Fibroblast of lung (primary cell): ENCODE measurements at regions not wholly inside any gene's neighbourhood (a gene's known extent, or its start where the extent isn't known, plus 50 kb on each side); places are given as distances from the start of the nearest gene placed in this dataset.

Experiments used
- DNase-seq, 2 donors: peaks; one replicate each; pipeline versions ENCODE4 v3.0.0 to v3.0.0-alpha.2; 2010; ENCODE audit warnings: low read depth in 2 of 2
- H2AFZ ChIP-seq: 2 replicates; pipeline ENCODE4 v1.5.1; 2012; ENCODE audit warnings: low read length, control low read depth, inconsistent platforms
- H3K27ac ChIP-seq: 2 replicates; pipeline ENCODE4 v1.5.1; 2011; ENCODE audit warnings: low read length, control low read depth; ENCODE audit not compliant: insufficient read depth
- H3K27me3 ChIP-seq: 2 replicates; pipeline ENCODE4 v1.5.1; 2011; ENCODE audit warnings: mild to moderate bottlenecking, low read length; ENCODE audit not compliant: control insufficient read depth, insufficient read depth
- H3K36me3 ChIP-seq: 2 replicates; pipeline ENCODE4 v1.5.1; 2011; ENCODE audit warnings: low read length; ENCODE audit not compliant: control insufficient read depth, insufficient read depth
- H3K4me1 ChIP-seq: 2 replicates; pipeline ENCODE4 v1.5.1; 2011; ENCODE audit warnings: low read length; ENCODE audit not compliant: control insufficient read depth, insufficient read depth; ENCODE audit errors: extremely low read depth
- H3K4me2 ChIP-seq: 2 replicates; pipeline ENCODE4 v1.5.1; 2011; ENCODE audit warnings: low read length, control low read depth; ENCODE audit not compliant: insufficient read depth; ENCODE audit errors: extremely low read depth
- H3K4me3 ChIP-seq, 4 experiments: fragments of 200-600 bp in 1 of 4; sonication (generic) in 1 of 4; replicated peaks in 1 of 4; 2 replicates each; pipeline ENCODE4 v1.5.1; 2011 to 2016; ENCODE audit warnings: low read length in 4 of 4, low read depth in 3 of 4, mild to moderate bottlenecking in 3 of 4, control low read depth in 2 of 4, inconsistent platforms in 1 of 4, mixed read lengths in 1 of 4; ENCODE audit not compliant: insufficient read depth in 1 of 4; ENCODE audit errors: control extremely low read depth in 1 of 4
- H3K79me2 ChIP-seq: 2 replicates; pipeline ENCODE4 v1.5.1; 2012; ENCODE audit warnings: mild to moderate bottlenecking, low read length, inconsistent platforms; ENCODE audit not compliant: control insufficient read depth, insufficient read depth
- H3K9ac ChIP-seq: 2 replicates; pipeline ENCODE4 v1.5.1; 2011; ENCODE audit warnings: mild to moderate bottlenecking, low read length, control low read depth; ENCODE audit not compliant: insufficient read depth
- H3K9me3 ChIP-seq: 2 replicates; pipeline ENCODE4 v1.5.1; 2012; ENCODE audit warnings: low read depth, low read length; ENCODE audit not compliant: control insufficient read depth, insufficient read depth
- H4K20me1 ChIP-seq: 2 replicates; pipeline ENCODE4 v1.5.1; 2011; ENCODE audit warnings: low read length; ENCODE audit not compliant: control insufficient read depth, insufficient read depth; ENCODE audit errors: extremely low read depth
- EZH2 ChIP-seq: IDR thresholded peaks from 2 replicates; pipeline ENCODE4 v1.5.1; 2012; ENCODE audit warnings: low read length, control low read depth, mild to moderate bottlenecking; ENCODE audit errors: missing control alignments
- TF ChIP-seq, protein P1 (sequence below), 2 donors: IDR thresholded peaks in 1 of 2; conservative IDR thresholded peaks in 1 of 2; 1 replicate in 1 of 2; 2 replicates in 1 of 2; pipeline ENCODE4 v1.5.1; 2011 to 2012; ENCODE audit warnings: low read length in 2 of 2, control low read depth in 1 of 2, inconsistent platforms in 1 of 2, low read depth in 1 of 2, mild to moderate bottlenecking in 1 of 2

DNA sequence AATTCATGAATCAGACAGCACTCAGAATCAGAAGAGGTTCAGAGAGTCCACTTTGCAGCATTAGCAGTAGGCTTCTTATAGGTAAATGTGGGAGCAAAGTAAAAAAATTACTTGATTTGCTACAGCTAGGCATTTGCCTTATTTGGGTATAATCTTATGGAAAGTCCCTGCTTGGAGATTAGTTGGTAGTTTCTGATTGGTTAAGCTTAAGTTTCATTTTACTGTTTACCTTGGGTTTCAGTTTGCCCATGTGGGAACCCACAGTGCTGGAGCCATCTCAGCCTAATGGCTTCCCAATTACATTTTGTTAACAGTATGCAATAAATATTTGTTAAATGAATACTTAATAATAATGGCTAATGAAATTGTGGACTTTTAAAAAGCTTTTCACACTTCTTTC, 311.0 kb upstream of the FLRT2 start:
- Histone ChIP-seq H3K4me2 (no peak overlapping the region), H3K27me3 (no peaks in the 10 kb centered on the region), H3K36me3 (no peaks in the 10 kb centered on the region), H3K4me1 (no peaks in the 10 kb centered on the region), H2AFZ (no peak overlapping the region), H3K27ac (no peak overlapping the region), H4K20me1 (no peaks in the 10 kb centered on the region), H3K9me3 (no peaks in the 10 kb centered on the region), H3K9ac (no peak overlapping the region), H3K4me3 (no peak overlapping the region), H3K79me2 (no peaks in the 10 kb centered on the region)
- DNase-seq = no peak
- TF ChIP-seq EZH2 = no peak
- TF ChIP-seq, protein P1, sequence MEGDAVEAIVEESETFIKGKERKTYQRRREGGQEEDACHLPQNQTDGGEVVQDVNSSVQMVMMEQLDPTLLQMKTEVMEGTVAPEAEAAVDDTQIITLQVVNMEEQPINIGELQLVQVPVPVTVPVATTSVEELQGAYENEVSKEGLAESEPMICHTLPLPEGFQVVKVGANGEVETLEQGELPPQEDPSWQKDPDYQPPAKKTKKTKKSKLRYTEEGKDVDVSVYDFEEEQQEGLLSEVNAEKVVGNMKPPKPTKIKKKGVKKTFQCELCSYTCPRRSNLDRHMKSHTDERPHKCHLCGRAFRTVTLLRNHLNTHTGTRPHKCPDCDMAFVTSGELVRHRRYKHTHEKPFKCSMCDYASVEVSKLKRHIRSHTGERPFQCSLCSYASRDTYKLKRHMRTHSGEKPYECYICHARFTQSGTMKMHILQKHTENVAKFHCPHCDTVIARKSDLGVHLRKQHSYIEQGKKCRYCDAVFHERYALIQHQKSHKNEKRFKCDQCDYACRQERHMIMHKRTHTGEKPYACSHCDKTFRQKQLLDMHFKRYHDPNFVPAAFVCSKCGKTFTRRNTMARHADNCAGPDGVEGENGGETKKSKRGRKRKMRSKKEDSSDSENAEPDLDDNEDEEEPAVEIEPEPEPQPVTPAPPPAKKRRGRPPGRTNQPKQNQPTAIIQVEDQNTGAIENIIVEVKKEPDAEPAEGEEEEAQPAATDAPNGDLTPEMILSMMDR (conservative IDR thresholded peaks at IDR 0.05 in 1 of 2, IDR thresholded peaks at IDR 0.05 in 1 of 2; ENCODE audit: low read depth in 1 of 2, low read length in 2 of 2) = no peak

GRCh38 chr14:85221832-85222231, 308.1 kb upstream of the FLRT2 start:
- H3K9ac ChIP-seq = no peak overlapping the region
- H3K4me3 ChIP-seq = no peak overlapping the region
- H3K79me2 ChIP-seq = no peaks in the 10 kb centered on the region
- no peak overlapping the region for H3K27ac ChIP-seq
- no peak overlapping the region for H3K4me2 ChIP-seq
- H4K20me1 ChIP-seq = no peaks in the 10 kb centered on the region
- no peak for DNase-seq
- no peak overlapping the region for H2AFZ ChIP-seq
- no peaks in the 10 kb centered on the region for H3K27me3 ChIP-seq
- no peaks in the 10 kb centered on the region for H3K4me1 ChIP-seq
- H3K9me3 ChIP-seq = no peaks in the 10 kb centered on the region
- no peaks in the 10 kb centered on the region for H3K36me3 ChIP-seq
- TF ChIP-seq, protein P1 (conservative IDR thresholded peaks at IDR 0.05 in 1 of 2, IDR thresholded peaks at IDR 0.05 in 1 of 2; ENCODE audit: low read depth in 1 of 2, low read length in 2 of 2) = no peak
- no peak for TF ChIP-seq EZH2

- H2AFZ ChIP-seq = no peak overlapping the region
- no peak for TF ChIP-seq EZH2
- TF ChIP-seq, protein P1 (conservative IDR thresholded peaks at IDR 0.05 in 1 of 2, IDR thresholded peaks at IDR 0.05 in 1 of 2; ENCODE audit: low read depth in 1 of 2, low read length in 2 of 2) = no peak
- DNase-seq = no peak
Measured at GRCh38 chr14:85222341-85222740, 307.6 kb upstream of the FLRT2 start.

More at GRCh38 chr14:85222341-85222740, 307.6 kb upstream of the FLRT2 start:
- H3K4me2 ChIP-seq = no peak overlapping the region
- no peak overlapping the region for H3K27ac ChIP-seq
- H3K36me3 ChIP-seq = no peaks in the 10 kb centered on the region
- no peaks in the 10 kb centered on the region for H3K9me3 ChIP-seq
- no peaks in the 10 kb centered on the region for H3K4me1 ChIP-seq
- H3K4me3 ChIP-seq = no peak overlapping the region
- H4K20me1 ChIP-seq = no peaks in the 10 kb centered on the region
- H3K79me2 ChIP-seq = no peaks in the 10 kb centered on the region
- H3K9ac ChIP-seq = no peak overlapping the region
- no peaks in the 10 kb centered on the region for H3K27me3 ChIP-seq
